HepG2 (cell line): ENCODE measurements at regions not wholly inside any gene's neighbourhood (a gene's known extent, or its start where the extent isn't known, plus 50 kb on each side); places are given as distances from the start of the nearest gene placed in this dataset.

Experiments
- DNMT1 ChIP-seq: sonication (generic); formaldehyde crosslinking; IDR thresholded peaks from 2 replicates; pipeline ENCODE4 v1.5.1; 2020; ENCODE audit warnings: mild to moderate bottlenecking, missing genetic modification reagents
- LRRFIP1 ChIP-seq: sonication (generic); formaldehyde crosslinking; conservative IDR thresholded peaks from 2 replicates; pipeline ENCODE4 v1.4.0; 2020; ENCODE audit warnings: missing genetic modification reagents
- MAF1 ChIP-seq: sonication (generic); formaldehyde crosslinking; IDR thresholded peaks from 2 replicates; pipeline ENCODE4 v1.5.0; 2020; ENCODE audit warnings: missing genetic modification reagents, borderline replicate concordance
- MBD4 ChIP-seq: IDR thresholded peaks from 2 replicates; pipeline ENCODE4 v1.6.1; 2012; ENCODE audit warnings: low read length, inconsistent platforms, borderline replicate concordance
- NCOR1 ChIP-seq: fragments of 200-600 bp; sonication (generic); IDR thresholded peaks from 2 replicates; pipeline ENCODE4 v1.7.0; 2017; ENCODE audit warnings: antibody characterized with exemption, low read length, borderline replicate concordance
- NR2F2 ChIP-seq: IDR thresholded peaks from 2 replicates; pipeline ENCODE4 v1.6.1; 2012; ENCODE audit warnings: low read depth, inconsistent platforms, borderline replicate concordance
- NR3C1 ChIP-seq: sonication (generic); formaldehyde crosslinking; IDR thresholded peaks from 2 replicates; pipeline ENCODE4 v1.4.0; 2020; ENCODE audit warnings: missing genetic modification reagents
- PATZ1 ChIP-seq: sonication (generic); formaldehyde crosslinking; IDR thresholded peaks from 2 replicates; pipeline ENCODE4 v1.4.0; 2020; ENCODE audit warnings: missing genetic modification reagents
- SAP130 ChIP-seq: IDR thresholded peaks from 2 replicates; pipeline ENCODE4 v1.6.1; 2016; ENCODE audit warnings: low read depth
- SMAD9 ChIP-seq: sonication (generic); formaldehyde crosslinking; IDR thresholded peaks from 2 replicates; pipeline ENCODE4 v1.5.1; 2020; ENCODE audit warnings: mild to moderate bottlenecking, missing genetic modification reagents
- TBX3 ChIP-seq: fragments of 450-650 bp; IDR thresholded peaks from 2 replicates; pipeline ENCODE4 v1.6.1; 2017; ENCODE audit warnings: antibody characterized with exemption, mild to moderate bottlenecking, inconsistent platforms, borderline replicate concordance
- THRA ChIP-seq: sonication (generic); formaldehyde crosslinking; IDR thresholded peaks from 2 replicates; pipeline ENCODE4 v1.4.0; 2020; ENCODE audit warnings: missing genetic modification reagents, borderline replicate concordance
- ZBTB10 ChIP-seq: sonication (generic); formaldehyde crosslinking; IDR thresholded peaks from 2 replicates; pipeline ENCODE4 v1.4.0; 2020; ENCODE audit warnings: missing genetic modification reagents, borderline replicate concordance
- ZBTB2 ChIP-seq: sonication (generic); formaldehyde crosslinking; IDR thresholded peaks from 2 replicates; pipeline ENCODE4 v1.8.0; 2022; ENCODE audit warnings: low read depth, missing genetic modification reagents
- ZC3H13 ChIP-seq: sonication (generic); formaldehyde crosslinking; IDR thresholded peaks from 2 replicates; pipeline ENCODE4 v1.8.1; 2023; ENCODE audit warnings: mild to moderate bottlenecking, missing genetic modification reagents, moderate library complexity
- ZNF207 ChIP-seq: fragments of 450-650 bp; IDR thresholded peaks from 2 replicates; pipeline ENCODE4 v1.6.1; 2016; ENCODE audit warnings: antibody characterized with exemption, borderline replicate concordance
- ZNF343 ChIP-seq: sonication (generic); formaldehyde crosslinking; IDR thresholded peaks from 2 replicates; pipeline ENCODE4 v1.4.0; 2020; ENCODE audit warnings: mild to moderate bottlenecking, missing genetic modification reagents
- ZNF746 ChIP-seq: sonication (generic); formaldehyde crosslinking; IDR thresholded peaks from 2 replicates; pipeline ENCODE4 v1.8.0; 2022; ENCODE audit warnings: mild to moderate bottlenecking, missing genetic modification reagents
- ZNF75D ChIP-seq: sonication (generic); formaldehyde crosslinking; IDR thresholded peaks from 2 replicates; pipeline ENCODE4 v1.8.1; 2023; ENCODE audit warnings: missing genetic modification reagents, mild to moderate bottlenecking, borderline replicate concordance
- ZNF773 ChIP-seq: sonication (generic); formaldehyde crosslinking; IDR thresholded peaks from 2 replicates; pipeline ENCODE4 v1.4.0; 2020; ENCODE audit warnings: missing genetic modification reagents, borderline replicate concordance

- TF ChIP-seq ZBTB10 (CRISPR knock-in tag) (peak; percentile 100), ZBTB2 (no peak), ZNF207 (no peak), ZC3H13 (CRISPR knock-in tag) (no peak), PATZ1 (CRISPR knock-in tag) (peak; percentile 100), NCOR1 (no peak), ZNF773 (no peak), SAP130 (CRISPR knock-in tag) (peak; percentile 86), NR2F2 (no peak; the same call in 1 of the 2 replicates), NR3C1 (no peak), LRRFIP1 (CRISPR knock-in tag) (no peak), ZNF75D (CRISPR knock-in tag) (no peak), TBX3 (peak; percentile 75; the same call in 1 of the 2 replicates), SMAD9 (no peak), THRA (CRISPR knock-in tag) (peak; percentile 85), MBD4 (no peak), DNMT1 (CRISPR knock-in tag) (peak; percentile 43; the same call in 1 of the 2 replicates), MAF1 (peak; percentile 66; the same call in 1 of the 2 replicates), ZNF343 (CRISPR knock-in tag) (peak; percentile 93; the same call in 1 of the 2 replicates), ZNF746 (CRISPR knock-in tag) (peak; percentile 64; the same call in 1 of the 2 replicates)
Observed at GRCh38 chr2:43005245-43005974, 213.0 kb upstream of the HAAO start (continued).
